K562 (cell line): ENCODE measurements at regions not wholly inside any gene's neighbourhood (a gene's known extent, or its start where the extent isn't known, plus 50 kb on each side); places are given as distances from the start of the nearest gene placed in this dataset.

Source experiments
- ATAC-seq: fragments of 200-7000 bp; cut with Tn5 transposase; 3 replicates; pipeline ENCODE4 v1.9.1; 2020; ENCODE audit warnings: moderate library complexity
- BruUV-seq: library from RNA; stranded (reverse); fragments of 400-500 nt; replicated peaks from 2 replicates; lab custom pipeline; 2021; lab: Mats Ljungman, UMichigan
- CTCF ChIA-PET: fragments of 300-600 bp; formaldehyde crosslinking; extraction: SDS; loops from one replicate; lab custom pipeline; 2021; ENCODE audit warnings: low intra/inter-chr PET ratio; lab: Yijun Ruan, JAX
- POLR2A ChIA-PET: fragments of 300-600, 350-650 bp; sonication (Branson Sonifier 250); formaldehyde crosslinking; extraction: SDS; loops from one replicate; lab custom pipeline; 2021; ENCODE audit warnings: antibody characterized with exemption, inconsistent platforms; lab: Yijun Ruan, JAX
- DNase-seq, 4 experiments: peaks; one replicate each; pipeline versions ENCODE4 v3.0.0 to v3.0.0-alpha.2; 2011 to 2018; ENCODE audit warnings: low spot score in 3 of 4, mixed read lengths in 3 of 4; ENCODE audit errors: extremely low read depth in 1 of 4
- FAIRE-seq: peaks from 2 replicates; lab custom pipeline; 2011; peaks lifted over from hg19 to GRCh38; lab: Jason Lieb, UNC
- H2AFZ ChIP-seq: 2 replicates; pipeline ENCODE4 v1.6.0; 2011; ENCODE audit warnings: low read depth, low read length, control low read depth, inconsistent platforms
- H3K27ac ChIP-seq: fragments of 200-600 bp; 3 replicates; pipeline ENCODE4 v1.8.0; 2011; ENCODE audit warnings: low read depth, mild to moderate bottlenecking, control low read depth, inconsistent platforms, low read length, moderate library complexity, mixed read lengths; ENCODE audit errors: extremely low read depth
- H3K27me3 ChIP-seq, 2 experiments: fragments of 300-600 bp in 1 of 2; 2 replicates in 1 of 2; 3 replicates in 1 of 2; pipeline versions ENCODE4 v1.6.0 to v1.8.0; 2011; ENCODE audit warnings: inconsistent platforms in 2 of 2, low read length in 2 of 2, mild to moderate bottlenecking in 1 of 2, mixed read lengths in 1 of 2, moderate library complexity in 1 of 2; ENCODE audit not compliant: control insufficient read depth in 2 of 2, insufficient read depth in 2 of 2
- H3K36me3 ChIP-seq: fragments of 300-600 bp; 3 replicates; pipeline ENCODE4 v1.8.0; 2011; ENCODE audit warnings: mild to moderate bottlenecking, low read length, inconsistent platforms; ENCODE audit not compliant: control insufficient read depth, insufficient read depth
- H3K4me1 ChIP-seq, 2 experiments: fragments of 200-600 bp in 1 of 2; replicated peaks in 1 of 2; 2 replicates in 1 of 2; 3 replicates in 1 of 2; pipeline versions ENCODE4 v1.5.1 to v1.8.0; 2011; ENCODE audit warnings: inconsistent platforms in 2 of 2, low read length in 2 of 2, mild to moderate bottlenecking in 1 of 2, mixed read lengths in 1 of 2, moderate library complexity in 1 of 2; ENCODE audit not compliant: control insufficient read depth in 2 of 2, insufficient read depth in 2 of 2
- H3K4me2 ChIP-seq: 2 replicates; pipeline ENCODE4 v1.6.1; 2011; ENCODE audit warnings: low read length, control low read depth, inconsistent platforms, mixed read lengths; ENCODE audit not compliant: insufficient read depth
- H3K4me3 ChIP-seq: fragments of 200-600 bp; sonication (generic), shearing (Covaris generic); 2 replicates; pipeline ENCODE4 v1.5.1; 2016; ENCODE audit warnings: control low read depth, inconsistent platforms
- H3K79me2 ChIP-seq: fragments of 200-600 bp; 3 replicates; pipeline ENCODE4 v1.8.0; 2011; ENCODE audit warnings: low read length, inconsistent platforms; ENCODE audit not compliant: control insufficient read depth, insufficient read depth
- H3K9ac ChIP-seq, 2 experiments: 2 replicates each; pipeline versions ENCODE4 v1.6.0 to v1.6.1; 2011; ENCODE audit warnings: low read depth in 2 of 2, low read length in 2 of 2, control low read depth in 1 of 2, inconsistent platforms in 1 of 2, mild to moderate bottlenecking in 1 of 2, mixed read lengths in 1 of 2; ENCODE audit not compliant: insufficient read depth in 1 of 2
- H3K9me1 ChIP-seq: one replicate; pipeline ENCODE4 v1.6.0; 2011; ENCODE audit warnings: inconsistent platforms, mild to moderate bottlenecking, low read length, moderate library complexity; ENCODE audit not compliant: control insufficient read depth, insufficient read depth
- H3K9me3 ChIP-seq: replicated peaks from 2 replicates; pipeline ENCODE4 v1.5.1; 2011; ENCODE audit warnings: low read depth, low read length, inconsistent platforms; ENCODE audit not compliant: control insufficient read depth, insufficient read depth
- H4K20me1 ChIP-seq: replicated peaks from 2 replicates; pipeline ENCODE4 v1.6.1; 2011; ENCODE audit warnings: low read length, inconsistent platforms, mixed read lengths; ENCODE audit not compliant: control insufficient read depth, insufficient read depth
- CEBPG ChIP-seq, 3 experiments: fragments of 200-800 bp in 1 of 3; sonication (Bioruptor generic) in 1 of 3; sonication (generic) in 1 of 3; formaldehyde crosslinking in 1 of 3; IDR thresholded peaks in 2 of 3; conservative IDR thresholded peaks in 1 of 3; 2 replicates each; pipeline versions ENCODE4 v1.6.1 to v1.8.0; 2016 to 2022; ENCODE audit warnings: missing compliant biosample characterization in 2 of 3, missing genetic modification characterization in 2 of 3, mild to moderate bottlenecking in 1 of 3, missing genetic modification reagents in 1 of 3
- CXXC5 ChIP-seq: fragments of 250-450 bp; sonication (Bioruptor Pico); IDR thresholded peaks from 2 replicates; pipeline ENCODE4 v1.8.0; 2022; ENCODE audit warnings: inconsistent platforms, mild to moderate bottlenecking, moderate library complexity
- HDGF ChIP-seq: fragments of 450-650 bp; IDR thresholded peaks from 2 replicates; pipeline ENCODE4 v1.6.1; 2016
- KDM2B ChIP-seq: fragments of 250-450 bp; sonication (Bioruptor Pico); IDR thresholded peaks from 2 replicates; pipeline ENCODE4 v1.8.0; 2021; ENCODE audit warnings: mild to moderate bottlenecking, moderate library complexity
- MAFG ChIP-seq: fragments of 450-650 bp; conservative IDR thresholded peaks from 2 replicates; pipeline ENCODE4 v1.6.1; 2016; ENCODE audit warnings: missing genetic modification characterization, missing compliant biosample characterization
- POLR3A ChIP-seq: IDR thresholded peaks from 2 replicates; pipeline ENCODE4 v1.6.1; 2011; ENCODE audit warnings: borderline replicate concordance, mild to moderate bottlenecking, moderate library complexity; ENCODE audit not compliant: insufficient read length, insufficient read depth; ENCODE audit errors: extremely low read depth
- PRDM10 ChIP-seq: fragments of 450-650 bp; IDR thresholded peaks from 2 replicates; pipeline ENCODE4 v1.6.1; 2018; ENCODE audit not compliant: partially characterized antibody
- PRPF4 ChIP-seq: fragments of 200-400 bp; formaldehyde crosslinking; IDR thresholded peaks from one replicate; pipeline ENCODE4 v1.6.1; 2017; ENCODE audit warnings: low read length, low read depth, mild to moderate bottlenecking; ENCODE audit not compliant: insufficient read depth, poor library complexity, severe bottlenecking
- ZKSCAN3 ChIP-seq: fragments of 250-450 bp; sonication (Bioruptor Pico); IDR thresholded peaks from 2 replicates; pipeline ENCODE4 v1.4.0; 2020
- ZNF778 ChIP-seq: fragments of 450-650 bp; formaldehyde crosslinking; IDR thresholded peaks from 2 replicates; pipeline ENCODE4 v1.4.0; 2020; ENCODE audit warnings: mild to moderate bottlenecking, moderate library complexity
- ZSCAN29 ChIP-seq: fragments of 450-650 bp; IDR thresholded peaks from 2 replicates; pipeline ENCODE4 v1.6.1; 2017
- WGBS: fragments of 100-300 bp; shearing (Covaris generic); methylation state at CpG from one replicate; pipeline ENCODE4 v1.1.6; 2016; ENCODE audit warnings: low coverage, mixed read lengths; ENCODE audit not compliant: insufficient coverage; ENCODE audit errors: missing lambda C conversion rate; 5-methylcytosine and 5-hydroxymethylcytosine counted together
- in situ Hi-C: fragments of 300-500 bp; cut with MboI; formaldehyde crosslinking; loops from 4 replicates; pipeline ENCODE4 v1.15.0; 2018; ENCODE audit warnings: inconsistent platforms, mixed read lengths
- intact Hi-C: fragments of 100-400 bp; cut with micrococcal nuclease; formaldehyde crosslinking; loops from 2 replicates; pipeline ENCODE4 v1.14.2; 2022
- TF ChIP-seq, protein P1 (sequence below): fragments of 450-650 bp; formaldehyde crosslinking; IDR thresholded peaks from 2 replicates; pipeline ENCODE4 v1.4.0; 2022; ENCODE audit warnings: missing genetic modification characterization

DNA sequence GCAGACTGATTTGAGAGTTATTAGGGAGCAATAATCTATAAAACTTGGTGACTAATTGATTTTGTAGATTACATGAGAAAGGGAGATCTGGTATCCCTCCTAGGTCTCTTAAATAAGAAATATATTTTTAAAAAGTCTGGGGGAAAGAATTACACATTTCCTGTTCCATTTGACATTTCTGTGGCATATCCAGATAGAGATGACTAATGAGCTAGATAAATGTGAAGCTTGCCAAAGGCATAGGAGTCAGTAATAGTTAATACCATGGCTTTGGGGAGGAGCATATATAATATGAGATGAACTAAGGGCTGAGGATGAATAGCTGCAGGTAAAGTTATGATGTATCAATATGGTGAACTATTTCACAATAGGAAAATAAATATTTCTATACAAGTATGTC is 663.7 kb downstream of the PTPRC start:
- FAIRE-seq (no peak), ATAC-seq (no peak), DNase-seq (no peak)
- intact Hi-C loops (no loop called here), in situ Hi-C loops (no loop called here)
- Histone ChIP-seq H3K36me3 (no peaks in the 10 kb centered on the region), H3K4me3 (no peak overlapping the region), H3K79me2 (no peaks in the 10 kb centered on the region), H3K4me1 (no peaks in the 10 kb centered on the region), H3K27ac (no peak overlapping the region), H3K4me2 (no peak overlapping the region), H2AFZ (no peak overlapping the region), H3K9me1 (no peaks in the 10 kb centered on the region), H4K20me1 (no peaks in the 10 kb centered on the region), H3K27me3 (no peaks in the 10 kb centered on the region), H3K9ac (no peak overlapping the region), H3K9me3 (no peaks in the 10 kb centered on the region; the same call in 1 of the 2 replicates)
- no TSS peak for BruUV-seq
- ChIA-PET POLR2A (no interaction called here), CTCF (no interaction called here)
- TF ChIP-seq CEBPG (CRISPR knock-in tag; IDR thresholded peaks at IDR 0.05) (no peak), CEBPG (tag; conservative IDR thresholded peaks at IDR 0.05 in 1 of 2, IDR thresholded peaks at IDR 0.05 in 1 of 2) (0 out of 4 replicates have a peak, but pooled peaks of 1 of the 2 experiments have one; percentile 12), ZSCAN29 (no peak)

DNA sequence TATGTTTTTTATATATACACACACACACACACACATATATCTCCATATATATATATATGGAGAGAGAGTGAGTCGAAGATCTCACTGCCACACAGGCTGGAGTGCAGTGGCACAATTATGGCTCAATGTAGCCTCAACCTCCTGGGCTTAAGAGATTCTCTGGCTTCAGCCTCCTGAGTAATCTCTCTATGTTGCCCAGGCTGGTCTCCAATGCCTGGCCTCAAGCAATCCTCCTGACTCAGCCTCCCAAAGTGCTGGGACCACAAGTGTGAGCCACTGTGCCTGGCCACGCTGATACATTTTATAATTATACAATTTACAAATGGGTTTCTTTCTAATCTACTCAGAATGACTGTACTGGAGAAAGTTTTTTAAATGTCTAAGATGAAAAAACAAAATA is 664.2 kb downstream of the PTPRC start:
- H3K27me3 ChIP-seq, result no peaks in the 10 kb centered on the region
- no peak overlapping the region for H3K9ac ChIP-seq
- no peaks in the 10 kb centered on the region for H3K4me1 ChIP-seq
- intact Hi-C loops, result no loop called here
- H4K20me1 ChIP-seq, result no peaks in the 10 kb centered on the region
- in situ Hi-C loops, result no loop called here
- WGBS, result 0% methylated on average over 2 of the region's 2 CpGs
- no peak for ATAC-seq
- FAIRE-seq, result no peak
- no peaks in the 10 kb centered on the region for H3K9me1 ChIP-seq
- H3K4me3 ChIP-seq, result no peak overlapping the region
- no peaks in the 10 kb centered on the region; the same call in 1 of the 2 replicates for H3K9me3 ChIP-seq
- H2AFZ ChIP-seq, result no peak overlapping the region
- CTCF ChIA-PET, result no interaction called here
- H3K27ac ChIP-seq, result no peak overlapping the region
- POLR2A ChIA-PET, result no interaction called here
- no peak for DNase-seq
- no peaks in the 10 kb centered on the region for H3K79me2 ChIP-seq
- H3K36me3 ChIP-seq, result no peaks in the 10 kb centered on the region
- no TSS peak for BruUV-seq
- no peak overlapping the region for H3K4me2 ChIP-seq
- TF ChIP-seq ZKSCAN3 (no peak), KDM2B (CRISPR knock-in tag) (no peak), CXXC5 (CRISPR knock-in tag) (no peak), PRPF4 (no peak), HDGF (no peak), POLR3A (no peak), ZNF778 (CRISPR knock-in tag) (no peak), MAFG (no peak), PRDM10 (no peak)
- TF ChIP-seq, protein P1, sequence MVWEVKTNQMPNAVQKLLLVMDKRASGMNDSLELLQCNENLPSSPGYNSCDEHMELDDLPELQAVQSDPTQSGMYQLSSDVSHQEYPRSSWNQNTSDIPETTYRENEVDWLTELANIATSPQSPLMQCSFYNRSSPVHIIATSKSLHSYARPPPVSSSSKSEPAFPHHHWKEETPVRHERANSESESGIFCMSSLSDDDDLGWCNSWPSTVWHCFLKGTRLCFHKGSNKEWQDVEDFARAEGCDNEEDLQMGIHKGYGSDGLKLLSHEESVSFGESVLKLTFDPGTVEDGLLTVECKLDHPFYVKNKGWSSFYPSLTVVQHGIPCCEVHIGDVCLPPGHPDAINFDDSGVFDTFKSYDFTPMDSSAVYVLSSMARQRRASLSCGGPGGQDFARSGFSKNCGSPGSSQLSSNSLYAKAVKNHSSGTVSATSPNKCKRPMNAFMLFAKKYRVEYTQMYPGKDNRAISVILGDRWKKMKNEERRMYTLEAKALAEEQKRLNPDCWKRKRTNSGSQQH, result no peak
